ENCODE measurements at regions not wholly inside any gene's neighbourhood (a gene's known extent, or its start where the extent isn't known, plus 50 kb on each side); places are given as distances from the start of the nearest gene placed in this dataset.

GRCh38 chr3:82114589-82114988 lies 353.1 kb upstream of the GBE1 start:
- TF ChIP-seq CREB1 (IDR thresholded peaks at IDR 0.05; ENCODE audit: low read depth) (no peak), REST (IDR thresholded peaks at IDR 0.05; ENCODE audit: low read depth) (no peak), ZBTB7A (IDR thresholded peaks at IDR 0.05; ENCODE audit: low read depth) (no peak)
